Peyer's patch (tissue), 4 donors: ENCODE measurements at regions not wholly inside any gene's neighbourhood (a gene's known extent, or its start where the extent isn't known, plus 50 kb on each side); places are given as distances from the start of the nearest gene placed in this dataset.

Experiments used
- POLR2A ChIP-seq, 2 donors: fragments of 450-650 bp; IDR thresholded peaks; one replicate each; pipeline ENCODE4 v1.5.1; 2017; ENCODE audit warnings: antibody characterized with exemption in 2 of 2, mild to moderate bottlenecking in 2 of 2, moderate library complexity in 2 of 2
- TF ChIP-seq, protein P1 (sequence below), 6 experiments: fragments of 450-650 bp in 4 of 6; fragments of 200-600 bp in 2 of 6; sonication (generic) in 1 of 6; IDR thresholded peaks; one replicate each; pipeline ENCODE4 v1.5.1; 2017 to 2019; ENCODE audit warnings: antibody characterized with exemption in 6 of 6, mild to moderate bottlenecking in 3 of 6, moderate library complexity in 1 of 6

GRCh38 chr20:56151834-56152233, 96.7 kb upstream of the MC3R start:
- TF ChIP-seq, protein P1, sequence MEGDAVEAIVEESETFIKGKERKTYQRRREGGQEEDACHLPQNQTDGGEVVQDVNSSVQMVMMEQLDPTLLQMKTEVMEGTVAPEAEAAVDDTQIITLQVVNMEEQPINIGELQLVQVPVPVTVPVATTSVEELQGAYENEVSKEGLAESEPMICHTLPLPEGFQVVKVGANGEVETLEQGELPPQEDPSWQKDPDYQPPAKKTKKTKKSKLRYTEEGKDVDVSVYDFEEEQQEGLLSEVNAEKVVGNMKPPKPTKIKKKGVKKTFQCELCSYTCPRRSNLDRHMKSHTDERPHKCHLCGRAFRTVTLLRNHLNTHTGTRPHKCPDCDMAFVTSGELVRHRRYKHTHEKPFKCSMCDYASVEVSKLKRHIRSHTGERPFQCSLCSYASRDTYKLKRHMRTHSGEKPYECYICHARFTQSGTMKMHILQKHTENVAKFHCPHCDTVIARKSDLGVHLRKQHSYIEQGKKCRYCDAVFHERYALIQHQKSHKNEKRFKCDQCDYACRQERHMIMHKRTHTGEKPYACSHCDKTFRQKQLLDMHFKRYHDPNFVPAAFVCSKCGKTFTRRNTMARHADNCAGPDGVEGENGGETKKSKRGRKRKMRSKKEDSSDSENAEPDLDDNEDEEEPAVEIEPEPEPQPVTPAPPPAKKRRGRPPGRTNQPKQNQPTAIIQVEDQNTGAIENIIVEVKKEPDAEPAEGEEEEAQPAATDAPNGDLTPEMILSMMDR (IDR thresholded peaks at IDR 0.05): no peak
- TF ChIP-seq POLR2A (IDR thresholded peaks at IDR 0.05): no peak
